Activated CD8-positive, alpha-beta T cell treated with anti-CD3 and anti-CD28 coated beads for 36 hours (primary cell): ENCODE measurements at regions not wholly inside any gene's neighbourhood (a gene's known extent, or its start where the extent isn't known, plus 50 kb on each side); places are given as distances from the start of the nearest gene placed in this dataset.
"Not testable (repeated sequence)": the region's sequence is repeated elsewhere in the genome, so short reads cannot be mapped to it uniquely, and the experiment has no call there.

Source experiments
- ATAC-seq: fragments of 200-7000 bp; cut with Tn5 transposase; one replicate; pipeline ENCODE4 v1.10.0; 2021; ENCODE audit warnings: mild to moderate bottlenecking, moderate library complexity
- CTCF ChIA-PET: fragments of 350-600 bp; sonication (Branson Sonifier 250); formaldehyde crosslinking; loops from one replicate; lab custom pipeline; 2021; ENCODE audit warnings: antibody characterized with exemption; lab: Charles Lee
- POLR2A ChIA-PET: fragments of 350-600 bp; sonication (Branson Sonifier 250); formaldehyde crosslinking; loops from one replicate; lab custom pipeline; 2021; ENCODE audit warnings: antibody characterized with exemption; lab: Charles Lee
- DNase-seq: peaks from one replicate; pipeline ENCODE4 v3.0.0-alpha.2; 2020
- H3K27ac Mint-ChIP-seq: one replicate; pipeline ENCODE4 v1.8.0; 2021; ENCODE audit warnings: mild to moderate bottlenecking, mixed read lengths
- H3K27me3 Mint-ChIP-seq: one replicate; pipeline ENCODE4 v1.8.0; 2021; ENCODE audit warnings: mixed read lengths
- H3K36me3 Mint-ChIP-seq: one replicate; pipeline ENCODE4 v1.8.0; 2021; ENCODE audit warnings: low read depth, mixed read lengths
- H3K4me1 Mint-ChIP-seq: one replicate; pipeline ENCODE4 v1.8.0; 2021; ENCODE audit warnings: low read depth, mixed read lengths
- H3K4me3 Mint-ChIP-seq: one replicate; pipeline ENCODE4 v1.8.0; 2021; ENCODE audit warnings: mild to moderate bottlenecking, moderate library complexity, mixed read lengths
- H3K9me3 Mint-ChIP-seq: one replicate; pipeline ENCODE4 v1.8.0; 2021; ENCODE audit warnings: mixed read lengths
- CTCF ChIP-seq: fragments of 200-600 bp; IDR thresholded peaks from one replicate; pipeline ENCODE4 v1.8.0; 2022; ENCODE audit warnings: antibody characterized with exemption, mild to moderate bottlenecking
- intact Hi-C: fragments of 100-400 bp; cut with micrococcal nuclease; formaldehyde crosslinking; loops from one replicate; pipeline ENCODE4 v1.10.0; 2022

GRCh38 chr16:64074706-64075105, 1047.2 kb downstream of the CDH11 start:
- POLR2A ChIA-PET = no interaction called here
- H3K27ac Mint-ChIP-seq = no peak overlapping the region
- ATAC-seq = no peak
- H3K4me1 Mint-ChIP-seq = no peaks in the 10 kb centered on the region
- H3K27me3 Mint-ChIP-seq = no peaks in the 10 kb centered on the region
- CTCF ChIA-PET = no interaction called here
- H3K9me3 Mint-ChIP-seq = peaks cover 19% of the 10 kb centered on the region
- H3K4me3 Mint-ChIP-seq = no peak overlapping the region
- intact Hi-C loops = no loop called here
- H3K36me3 Mint-ChIP-seq = no peaks in the 10 kb centered on the region
- no peak for TF ChIP-seq CTCF
- DNase-seq = no peak

- ATAC-seq, intact Hi-C loops, CTCF ChIA-PET: not testable (repeated sequence)
Observed at GRCh38 chr16:64072131-64072730, 1049.6 kb downstream of the CDH11 start.

GRCh38 chr16:64065523-64065922, 1056.3 kb downstream of the CDH11 start:
- Mint-ChIP-seq H3K36me3 (no peaks in the 10 kb centered on the region), H3K27ac (no peak overlapping the region), H3K27me3 (no peaks in the 10 kb centered on the region), H3K4me3 (no peak overlapping the region), H3K4me1 (no peaks in the 10 kb centered on the region), H3K9me3 (peaks cover 22% of the 10 kb centered on the region)
- TF ChIP-seq CTCF = no peak
- ATAC-seq = no peak
- ChIA-PET CTCF (no interaction called here), POLR2A (no interaction called here)
- DNase-seq = no peak
- intact Hi-C loops = no loop called here

More at GRCh38 chr16:64072131-64072730, 1049.6 kb downstream of the CDH11 start:
- H3K4me1 Mint-ChIP-seq, H3K27me3 Mint-ChIP-seq, H3K27ac Mint-ChIP-seq, POLR2A ChIA-PET, H3K36me3 Mint-ChIP-seq, DNase-seq, H3K4me3 Mint-ChIP-seq: not testable (repeated sequence)
- peaks cover 18% of the 10 kb centered on the region for H3K9me3 Mint-ChIP-seq

GRCh38 chr16:64061621-64062020, 1060.2 kb downstream of the CDH11 start:
- DNase-seq (no peak), ATAC-seq (no peak)
- TF ChIP-seq CTCF = no peak
- Mint-ChIP-seq H3K36me3 (no peaks in the 10 kb centered on the region), H3K27ac (no peak overlapping the region), H3K27me3 (no peaks in the 10 kb centered on the region), H3K4me3 (no peak overlapping the region), H3K9me3 (peaks cover 15% of the 10 kb centered on the region), H3K4me1 (no peaks in the 10 kb centered on the region)
- POLR2A ChIA-PET = no interaction called here
- intact Hi-C loops = no loop called here
- CTCF ChIA-PET = no interaction called here

- ChIA-PET CTCF (no interaction called here), POLR2A (no interaction called here)
- ATAC-seq = no peak
- DNase-seq = no peak
- H3K4me1 Mint-ChIP-seq = no peaks in the 10 kb centered on the region
- H3K36me3 Mint-ChIP-seq = no peaks in the 10 kb centered on the region
- no peaks in the 10 kb centered on the region for H3K27me3 Mint-ChIP-seq
- H3K9me3 Mint-ChIP-seq = peaks cover 10% of the 10 kb centered on the region
- H3K4me3 Mint-ChIP-seq = no peak overlapping the region
- no peak for TF ChIP-seq CTCF
- intact Hi-C loops = no loop called here
- H3K27ac Mint-ChIP-seq = no peak overlapping the region
Observed at GRCh38 chr16:64060631-64061030, 1061.2 kb downstream of the CDH11 start.
